Neural progenitor cell (in vitro differentiated cells): ENCODE measurements at regions not wholly inside any gene's neighbourhood (a gene's known extent, or its start where the extent isn't known, plus 50 kb on each side); places are given as distances from the start of the nearest gene placed in this dataset.

ENCODE experiments used
- DNase-seq: peaks from one replicate; pipeline ENCODE4 v3.0.0-alpha.2; 2016; ENCODE audit warnings: low spot score
- H2AFZ ChIP-seq: fragments of 200-600 bp; sonication (generic); replicated peaks from 2 replicates; pipeline ENCODE4 v1.6.1; 2016; ENCODE audit warnings: antibody characterized with exemption
- H3F3A ChIP-seq: fragments of 200-600 bp; sonication (generic); 2 replicates; pipeline ENCODE4 v1.6.1; 2016; ENCODE audit warnings: antibody characterized with exemption, low read depth
- H3K27ac ChIP-seq: fragments of 200-600 bp; sonication (generic); 2 replicates; pipeline ENCODE4 v1.5.1; 2016; ENCODE audit warnings: mild to moderate bottlenecking
- H3K27me3 ChIP-seq: fragments of 200-600 bp; sonication (generic); 2 replicates; pipeline ENCODE4 v1.6.1; 2016; ENCODE audit warnings: mild to moderate bottlenecking, moderate library complexity
- H3K36me3 ChIP-seq: fragments of 200-600 bp; sonication (generic); 2 replicates; pipeline ENCODE4 v1.5.1; 2016
- H3K4me1 ChIP-seq: fragments of 200-600 bp; sonication (generic); 2 replicates; pipeline ENCODE4 v1.6.1; 2016; ENCODE audit warnings: mixed run types
- H3K4me2 ChIP-seq: fragments of 200-600 bp; sonication (generic); 2 replicates; pipeline ENCODE4 v1.6.1; 2016
- H3K4me3 ChIP-seq: fragments of 200-600 bp; sonication (generic); 2 replicates; pipeline ENCODE4 v1.5.1; 2016
- H3K79me2 ChIP-seq: fragments of 200-600 bp; sonication (generic); 2 replicates; pipeline ENCODE4 v1.6.1; 2016; ENCODE audit warnings: low read depth
- H3K9ac ChIP-seq: fragments of 200-600 bp; sonication (generic); 2 replicates; pipeline ENCODE4 v1.6.1; 2016
- H3K9me3 ChIP-seq: fragments of 200-600 bp; sonication (generic); 2 replicates; pipeline ENCODE4 v1.5.1; 2016; ENCODE audit warnings: low read depth
- H4K20me1 ChIP-seq: fragments of 200-600 bp; sonication (generic); 2 replicates; pipeline ENCODE4 v1.6.1; 2016; ENCODE audit warnings: low read depth
- H3K27ac Mint-ChIP-seq: 3 replicates; pipeline ENCODE4 v1.8.0; 2021; ENCODE audit warnings: mixed read lengths
- H3K27me3 Mint-ChIP-seq: 2 replicates; pipeline ENCODE4 v1.8.0; 2022; ENCODE audit warnings: low read depth, mild to moderate bottlenecking, inconsistent platforms, moderate library complexity, mixed read lengths; ENCODE audit not compliant: insufficient read depth
- H3K36me3 Mint-ChIP-seq: 3 replicates; pipeline ENCODE4 v1.8.0; 2021; ENCODE audit warnings: mixed read lengths
- H3K4me1 Mint-ChIP-seq: 3 replicates; pipeline ENCODE4 v1.8.0; 2021; ENCODE audit warnings: mixed read lengths
- H3K4me3 Mint-ChIP-seq: 3 replicates; pipeline ENCODE4 v1.8.0; 2021; ENCODE audit warnings: mild to moderate bottlenecking, moderate library complexity, mixed read lengths
- H3K9me3 Mint-ChIP-seq: 3 replicates; pipeline ENCODE4 v1.8.0; 2020; ENCODE audit warnings: mixed read lengths
- EZH2 ChIP-seq: fragments of 200-600 bp; sonication (generic); IDR thresholded peaks from 2 replicates; pipeline ENCODE4 v1.6.1; 2017; ENCODE audit warnings: antibody characterized with exemption, mild to moderate bottlenecking, moderate library complexity
- EZH2phosphoT487 ChIP-seq: fragments of 200-600 bp; sonication (generic); IDR thresholded peaks from 2 replicates; pipeline ENCODE4 v1.6.1; 2017; ENCODE audit warnings: antibody characterized with exemption
- TF ChIP-seq, protein P1 (sequence below): fragments of 200-600 bp; sonication (generic); IDR thresholded peaks from 2 replicates; pipeline ENCODE4 v1.5.1; 2017; ENCODE audit warnings: antibody characterized with exemption, mild to moderate bottlenecking

DNA sequence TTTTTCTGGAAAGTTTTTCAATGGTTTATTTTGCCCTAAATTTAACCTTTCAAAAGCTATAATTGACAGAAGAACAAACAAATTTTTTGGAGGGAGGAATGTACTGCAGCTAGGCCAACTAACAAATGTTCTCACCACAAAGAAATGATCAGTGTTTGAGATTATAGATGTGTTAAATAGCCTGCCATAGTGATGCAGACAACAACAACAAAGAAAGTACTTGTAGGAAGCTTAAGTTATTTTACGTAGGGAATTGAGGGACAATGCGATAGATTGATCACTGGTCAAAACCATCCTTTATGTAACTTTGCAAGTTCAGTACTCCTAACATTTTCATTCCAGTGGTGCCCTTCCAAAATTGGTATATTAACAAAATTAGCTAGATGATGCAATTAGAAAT is 340.4 kb downstream of the SH3BGRL start:
- Mint-ChIP-seq H3K4me3 (no peak overlapping the region), H3K27me3 (no peaks in the 10 kb centered on the region), H3K9me3 (peaks cover 12% of the 10 kb centered on the region), H3K36me3 (no peaks in the 10 kb centered on the region), H3K4me1 (no peaks in the 10 kb centered on the region), H3K27ac (no peak overlapping the region)
- no peak overlapping the region for H3K27ac ChIP-seq
- no peak overlapping the region for H3K4me2 ChIP-seq
- H3K79me2 ChIP-seq = no peaks in the 10 kb centered on the region
- H2AFZ ChIP-seq = no peak overlapping the region
- peaks cover 6% of the 10 kb centered on the region for H3K9me3 ChIP-seq
- H3K4me3 ChIP-seq = no peak overlapping the region
- no peaks in the 10 kb centered on the region for H3F3A ChIP-seq
- DNase-seq = no peak
- H3K4me1 ChIP-seq = no peaks in the 10 kb centered on the region
- no peaks in the 10 kb centered on the region for H3K27me3 ChIP-seq
- no peaks in the 10 kb centered on the region for H3K36me3 ChIP-seq
- H3K9ac ChIP-seq = no peak overlapping the region
- no peaks in the 10 kb centered on the region for H4K20me1 ChIP-seq
- TF ChIP-seq, protein P1, sequence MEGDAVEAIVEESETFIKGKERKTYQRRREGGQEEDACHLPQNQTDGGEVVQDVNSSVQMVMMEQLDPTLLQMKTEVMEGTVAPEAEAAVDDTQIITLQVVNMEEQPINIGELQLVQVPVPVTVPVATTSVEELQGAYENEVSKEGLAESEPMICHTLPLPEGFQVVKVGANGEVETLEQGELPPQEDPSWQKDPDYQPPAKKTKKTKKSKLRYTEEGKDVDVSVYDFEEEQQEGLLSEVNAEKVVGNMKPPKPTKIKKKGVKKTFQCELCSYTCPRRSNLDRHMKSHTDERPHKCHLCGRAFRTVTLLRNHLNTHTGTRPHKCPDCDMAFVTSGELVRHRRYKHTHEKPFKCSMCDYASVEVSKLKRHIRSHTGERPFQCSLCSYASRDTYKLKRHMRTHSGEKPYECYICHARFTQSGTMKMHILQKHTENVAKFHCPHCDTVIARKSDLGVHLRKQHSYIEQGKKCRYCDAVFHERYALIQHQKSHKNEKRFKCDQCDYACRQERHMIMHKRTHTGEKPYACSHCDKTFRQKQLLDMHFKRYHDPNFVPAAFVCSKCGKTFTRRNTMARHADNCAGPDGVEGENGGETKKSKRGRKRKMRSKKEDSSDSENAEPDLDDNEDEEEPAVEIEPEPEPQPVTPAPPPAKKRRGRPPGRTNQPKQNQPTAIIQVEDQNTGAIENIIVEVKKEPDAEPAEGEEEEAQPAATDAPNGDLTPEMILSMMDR = no peak
- no peak for TF ChIP-seq EZH2

DNA sequence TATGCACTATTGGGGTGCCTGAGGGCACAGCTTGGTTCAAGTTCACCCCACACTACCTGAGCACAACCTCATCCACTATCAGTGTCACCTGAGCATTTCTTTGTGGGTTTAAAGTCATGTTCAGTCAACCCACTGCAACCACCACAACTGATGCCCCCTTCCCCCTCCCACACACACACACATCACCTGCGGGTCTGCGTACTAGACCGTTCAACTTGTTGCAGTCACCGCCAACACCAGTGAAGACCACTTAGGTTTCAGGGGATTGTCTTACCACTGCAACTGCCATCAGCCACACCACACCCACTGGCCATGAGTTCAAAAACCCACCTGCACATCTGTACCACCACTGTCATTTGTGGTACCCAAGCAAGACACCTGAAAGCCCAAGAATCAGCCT is 355.0 kb downstream of the SH3BGRL start:
- Mint-ChIP-seq H3K27me3 (peaks cover 3% of the 10 kb centered on the region), H3K9me3 (peaks cover 5% of the 10 kb centered on the region), H3K4me1 (no peaks in the 10 kb centered on the region), H3K36me3 (no peaks in the 10 kb centered on the region), H3K27ac (no peak overlapping the region), H3K4me3 (no peak overlapping the region)
- no peak overlapping the region for H2AFZ ChIP-seq
- H3K79me2 ChIP-seq = no peaks in the 10 kb centered on the region
- H3K4me2 ChIP-seq = no peak overlapping the region
- no peak overlapping the region for H3K9ac ChIP-seq
- H3K27me3 ChIP-seq = no peaks in the 10 kb centered on the region
- H3K4me1 ChIP-seq = no peaks in the 10 kb centered on the region
- no peak overlapping the region for H3K4me3 ChIP-seq
- peaks cover 8% of the 10 kb centered on the region for H3K9me3 ChIP-seq
- no peak overlapping the region for H3K27ac ChIP-seq
- H3K36me3 ChIP-seq = no peaks in the 10 kb centered on the region
- DNase-seq = no peak
- no peak for TF ChIP-seq EZH2phosphoT487
- TF ChIP-seq, protein P1 = no peak
- TF ChIP-seq EZH2 = no peak
- H4K20me1 ChIP-seq = no peaks in the 10 kb centered on the region
- H3F3A ChIP-seq = no peaks in the 10 kb centered on the region

DNA sequence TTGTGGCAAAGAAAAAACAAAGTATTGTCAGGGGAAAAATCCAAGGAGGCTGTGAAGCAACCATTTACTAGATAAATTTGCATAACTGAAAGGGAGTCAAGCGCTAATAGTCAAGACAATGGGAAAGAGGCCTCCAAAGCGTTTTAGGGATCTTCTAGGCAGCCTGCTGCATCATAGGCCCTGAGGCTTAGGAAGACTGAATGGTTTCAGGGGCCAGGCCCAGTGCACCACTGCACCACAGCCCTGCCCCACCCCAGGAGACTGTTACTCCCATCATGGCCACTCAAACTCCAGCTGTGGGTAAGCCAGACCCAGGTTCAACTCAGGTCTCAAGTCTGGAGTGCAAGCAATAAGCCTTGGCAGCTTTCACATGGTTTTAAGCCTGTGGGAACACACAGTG is 362.9 kb downstream of the SH3BGRL start:
- Histone ChIP-seq H3K27ac (no peak overlapping the region), H3K4me2 (no peak overlapping the region), H3K4me1 (no peaks in the 10 kb centered on the region), H3F3A (no peaks in the 10 kb centered on the region), H4K20me1 (no peaks in the 10 kb centered on the region), H3K4me3 (no peak overlapping the region), H2AFZ (no peak overlapping the region), H3K27me3 (no peaks in the 10 kb centered on the region), H3K79me2 (no peaks in the 10 kb centered on the region), H3K9me3 (peaks cover 10% of the 10 kb centered on the region), H3K36me3 (peaks cover 5% of the 10 kb centered on the region), H3K9ac (no peak overlapping the region)
- H3K27me3 Mint-ChIP-seq = no peaks in the 10 kb centered on the region
- peaks cover 4% of the 10 kb centered on the region for H3K9me3 Mint-ChIP-seq
- DNase-seq = no peak
- no peak overlapping the region for H3K4me3 Mint-ChIP-seq
- no peaks in the 10 kb centered on the region for H3K36me3 Mint-ChIP-seq
- no peak for TF ChIP-seq EZH2
- TF ChIP-seq, protein P1 = no peak
- no peak for TF ChIP-seq EZH2phosphoT487
- H3K27ac Mint-ChIP-seq = no peak overlapping the region
- H3K4me1 Mint-ChIP-seq = no peaks in the 10 kb centered on the region

DNA sequence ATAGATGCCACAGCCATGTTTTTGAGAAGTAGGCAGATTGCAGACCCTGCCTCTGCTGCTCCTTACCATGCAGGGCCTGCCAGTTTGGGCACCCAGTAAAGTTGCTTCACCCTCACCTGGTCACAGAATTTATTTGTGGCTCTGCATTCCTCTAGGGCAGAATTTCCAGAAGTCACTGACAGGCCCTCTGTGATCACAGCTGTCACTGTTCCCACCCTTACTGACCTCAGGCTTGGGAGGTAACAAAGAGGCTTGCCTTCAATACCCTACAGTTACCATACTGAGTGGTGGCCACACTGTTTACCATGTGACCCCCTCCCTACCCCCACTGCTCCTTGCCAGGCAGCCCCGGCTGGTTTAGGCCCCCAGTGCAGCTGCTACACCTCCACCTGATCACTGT is 375.1 kb downstream of the SH3BGRL start:
- peaks cover 3% of the 10 kb centered on the region for H3K9me3 Mint-ChIP-seq
- H4K20me1 ChIP-seq = no peaks in the 10 kb centered on the region
- H3K4me3 ChIP-seq = no peak overlapping the region
- H3K27me3 Mint-ChIP-seq = no peaks in the 10 kb centered on the region
- H3K4me3 Mint-ChIP-seq = no peak overlapping the region
- H3K36me3 Mint-ChIP-seq = no peaks in the 10 kb centered on the region
- no peak overlapping the region for H3K27ac Mint-ChIP-seq
- no peak overlapping the region for H3K9ac ChIP-seq
- no peak overlapping the region for H3K4me2 ChIP-seq
- no peaks in the 10 kb centered on the region for H3K79me2 ChIP-seq
- H3K4me1 ChIP-seq = no peaks in the 10 kb centered on the region
- H3F3A ChIP-seq = no peaks in the 10 kb centered on the region
- H3K9me3 ChIP-seq = peaks cover 31% of the 10 kb centered on the region
- TF ChIP-seq EZH2 = no peak
- TF ChIP-seq, protein P1 = no peak
- H3K27me3 ChIP-seq = no peaks in the 10 kb centered on the region
- H2AFZ ChIP-seq = no peak overlapping the region
- H3K36me3 ChIP-seq = no peaks in the 10 kb centered on the region
- no peaks in the 10 kb centered on the region for H3K4me1 Mint-ChIP-seq
- no peak for DNase-seq
- no peak overlapping the region for H3K27ac ChIP-seq
